H7 (cell line): ENCODE measurements at regions not wholly inside any gene's neighbourhood (a gene's known extent, or its start where the extent isn't known, plus 50 kb on each side); places are given as distances from the start of the nearest gene placed in this dataset.

Experiments used
- DNase-seq: peaks from one replicate; pipeline ENCODE4 v3.0.0; 2012
- H3K27me3 ChIP-seq: 2 replicates; pipeline ENCODE4 v1.6.0; 2011; ENCODE audit warnings: mild to moderate bottlenecking, low read length; ENCODE audit not compliant: control insufficient read depth, insufficient read depth
- H3K36me3 ChIP-seq: replicated peaks from 2 replicates; pipeline ENCODE4 v1.5.1; 2011; ENCODE audit warnings: low read length; ENCODE audit not compliant: control insufficient read depth, insufficient read depth
- H3K4me3 ChIP-seq: 2 replicates; pipeline ENCODE4 v1.5.1; 2011; ENCODE audit warnings: low read depth, mild to moderate bottlenecking, control low read depth, low read length, moderate library complexity; ENCODE audit not compliant: insufficient read depth

GRCh38 chr21:25079053-25079452, 528.2 kb downstream of the MRPL39 start:
- Histone ChIP-seq H3K27me3 (no peaks in the 10 kb centered on the region), H3K36me3 (no peaks in the 10 kb centered on the region), H3K4me3 (no peak overlapping the region)
- DNase-seq, result no peak

DNA sequence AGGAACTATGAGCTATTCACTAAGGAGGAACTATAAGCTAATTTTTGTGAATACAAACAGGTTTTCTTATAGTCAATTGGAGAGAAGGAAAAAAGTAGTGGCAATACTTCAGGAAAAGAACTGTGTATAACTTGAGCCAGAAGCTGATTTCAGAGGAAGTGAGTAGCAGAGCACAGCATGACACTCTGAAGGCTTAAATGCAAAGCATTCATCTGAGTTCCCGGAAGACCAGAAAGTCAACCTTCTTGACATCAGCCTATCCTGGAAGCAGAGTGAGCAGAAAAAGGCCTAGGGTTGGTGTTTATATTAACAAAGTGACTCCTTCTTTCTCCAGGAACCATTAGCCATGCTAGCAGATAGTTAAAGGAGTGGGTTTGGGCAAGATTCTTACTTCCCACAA, 545.2 kb downstream of the MRPL39 start:
- Histone ChIP-seq H3K36me3 (no peaks in the 10 kb centered on the region), H3K4me3 (no peak overlapping the region), H3K27me3 (no peaks in the 10 kb centered on the region)
- DNase-seq, result no peak

DNA sequence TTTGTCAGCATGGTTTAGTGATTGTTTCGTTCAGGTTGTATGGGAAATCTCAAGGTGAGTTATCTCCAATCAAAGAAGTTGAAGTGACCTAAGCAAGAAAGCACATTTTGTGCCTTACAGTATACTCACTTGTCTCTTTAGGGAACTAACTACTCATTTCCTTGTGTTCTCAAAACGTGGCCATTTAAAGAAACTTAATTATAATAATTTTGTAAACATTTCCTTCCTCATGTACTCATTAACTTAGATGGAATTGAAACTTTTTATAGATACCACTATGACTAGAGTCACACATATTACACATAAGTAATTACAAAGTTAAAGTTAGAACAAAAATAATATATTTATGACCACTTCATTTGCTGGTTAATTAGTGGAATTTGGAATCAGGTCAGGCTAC, 552.6 kb downstream of the MRPL39 start:
- Histone ChIP-seq H3K27me3 (no peaks in the 10 kb centered on the region), H3K36me3 (no peaks in the 10 kb centered on the region), H3K4me3 (no peak overlapping the region)
- no peak for DNase-seq

DNA sequence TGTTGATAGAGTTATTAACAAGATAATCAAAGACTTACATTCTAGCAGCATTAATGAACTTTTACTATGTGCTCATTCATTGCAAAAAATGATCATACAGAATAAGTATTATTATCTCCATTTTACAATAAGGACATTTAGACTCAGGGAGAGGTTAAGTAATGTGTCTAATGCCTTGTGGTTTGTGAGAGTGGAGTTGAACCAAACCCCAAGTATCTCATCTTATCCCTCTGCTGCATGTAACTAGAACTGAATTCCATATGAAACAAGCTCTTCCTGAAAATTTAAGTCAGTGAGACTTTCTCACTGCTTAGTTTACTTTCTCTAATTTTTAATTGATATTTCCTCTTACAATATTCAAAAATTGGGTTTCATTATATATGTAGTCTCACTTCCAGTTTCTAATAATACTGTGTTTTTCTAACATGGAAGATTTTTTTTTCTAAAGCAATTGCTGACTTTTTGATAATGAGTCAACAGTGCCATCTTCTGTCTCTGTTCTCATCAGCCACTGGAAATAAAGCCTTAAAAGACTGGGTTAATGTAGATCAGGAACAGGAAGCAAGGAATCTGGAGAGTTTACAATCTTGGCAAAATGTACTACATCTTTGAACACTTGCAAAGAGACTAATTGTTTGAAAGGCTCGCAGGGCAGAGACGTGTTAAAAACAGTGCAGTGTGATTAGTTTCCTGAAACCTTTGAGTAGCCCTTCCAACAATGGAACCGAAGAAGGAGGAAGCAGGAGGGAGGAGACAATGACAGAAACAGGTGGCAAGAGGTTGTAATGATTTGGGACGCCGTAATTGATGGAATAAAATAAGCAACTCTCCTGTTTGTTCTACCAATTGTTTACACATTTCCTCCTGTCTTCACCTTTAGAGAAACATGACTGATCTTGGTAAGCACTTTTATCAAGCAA, 567.6 kb downstream of the MRPL39 start:
- H3K4me3 ChIP-seq, result no peak overlapping the region
- DNase-seq, result no peak
- no peaks in the 10 kb centered on the region for H3K27me3 ChIP-seq
- no peaks in the 10 kb centered on the region for H3K36me3 ChIP-seq

DNA sequence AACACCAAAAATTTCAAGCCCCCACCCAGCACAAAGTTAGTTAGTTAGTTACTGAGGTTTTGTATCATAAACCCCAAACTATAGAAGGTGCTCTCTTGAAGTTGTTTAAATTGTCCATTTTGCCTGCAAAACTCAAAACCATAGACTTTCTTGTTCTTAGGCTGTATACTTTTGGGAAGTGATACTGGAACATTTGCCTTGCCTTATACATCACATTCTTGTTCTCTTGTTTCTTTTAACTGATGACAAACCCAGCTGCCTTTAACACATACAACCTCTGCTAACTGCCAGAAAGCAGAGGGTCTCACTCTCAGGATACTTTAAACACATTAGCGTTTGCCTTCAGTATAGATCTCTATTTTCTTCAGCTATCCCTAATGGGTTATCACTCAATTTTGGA, 570.5 kb downstream of the MRPL39 start:
- H3K4me3 ChIP-seq, result no peak overlapping the region
- no peaks in the 10 kb centered on the region for H3K27me3 ChIP-seq
- H3K36me3 ChIP-seq, result no peaks in the 10 kb centered on the region
- DNase-seq, result no peak

- Histone ChIP-seq H3K27me3 (no peaks in the 10 kb centered on the region), H3K4me3 (no peak overlapping the region), H3K36me3 (no peaks in the 10 kb centered on the region)
- no peak for DNase-seq
Measured at GRCh38 chr21:25031750-25032149, 575.5 kb downstream of the MRPL39 start.

GRCh38 chr21:25029580-25029979, 577.7 kb downstream of the MRPL39 start:
- no peaks in the 10 kb centered on the region for H3K27me3 ChIP-seq
- H3K4me3 ChIP-seq, result no peak overlapping the region

DNA sequence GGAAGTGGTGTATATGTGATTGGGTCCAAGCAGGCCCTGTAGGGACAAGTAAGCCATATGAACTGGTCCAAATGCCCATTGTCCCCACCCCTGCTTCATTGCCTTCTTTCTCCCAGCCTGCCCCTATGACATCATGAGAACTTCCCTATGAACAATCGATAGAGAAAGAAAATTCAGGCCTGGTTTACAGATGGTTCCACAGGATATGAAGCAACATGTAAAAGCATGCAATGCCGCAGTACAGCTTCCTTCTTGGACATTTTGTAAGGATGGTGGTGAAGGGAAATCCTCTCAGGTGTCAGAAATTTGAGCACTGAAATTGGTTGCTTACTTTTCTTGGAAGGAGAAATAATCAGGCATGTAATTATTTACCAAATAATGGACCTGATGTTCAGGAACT, 581.7 kb downstream of the MRPL39 start:
- no peak for DNase-seq
- Histone ChIP-seq H3K27me3 (no peaks in the 10 kb centered on the region), H3K36me3 (no peaks in the 10 kb centered on the region), H3K4me3 (no peak overlapping the region)

More at GRCh38 chr21:25029580-25029979, 577.7 kb downstream of the MRPL39 start:
- H3K36me3 ChIP-seq, result no peaks in the 10 kb centered on the region
- DNase-seq, result no peak

DNA sequence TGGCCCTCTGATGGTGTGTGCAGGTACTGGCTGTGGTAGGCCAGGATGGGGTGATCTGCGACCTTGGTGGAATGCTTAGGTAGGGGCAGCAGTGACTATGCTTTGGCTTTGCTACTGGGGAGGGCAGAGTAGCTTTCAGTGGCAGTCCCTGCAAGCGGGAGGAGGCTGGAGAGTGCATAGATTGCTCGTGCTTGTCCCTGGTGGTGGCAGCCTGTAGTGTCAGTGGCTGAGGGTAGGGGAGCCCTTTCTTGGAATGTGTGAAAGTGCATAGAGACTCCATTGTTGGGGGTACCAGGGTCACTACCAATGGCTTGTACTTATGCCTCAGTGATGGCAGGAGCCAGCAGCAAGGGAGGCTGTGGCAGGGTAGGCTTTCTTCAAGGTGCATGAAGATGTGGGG, 582.6 kb downstream of the MRPL39 start:
- no peaks in the 10 kb centered on the region for H3K36me3 ChIP-seq
- no peaks in the 10 kb centered on the region for H3K27me3 ChIP-seq
- H3K4me3 ChIP-seq, result no peak overlapping the region
- DNase-seq, result no peak

- Histone ChIP-seq H3K36me3 (no peaks in the 10 kb centered on the region), H3K4me3 (no peak overlapping the region), H3K27me3 (no peaks in the 10 kb centered on the region)
- no peak for DNase-seq
Measured at GRCh38 chr21:25005388-25005787, 601.9 kb downstream of the MRPL39 start.

- no peak for DNase-seq
- Histone ChIP-seq H3K36me3 (no peaks in the 10 kb centered on the region), H3K4me3 (no peak overlapping the region), H3K27me3 (no peaks in the 10 kb centered on the region)
Measured at GRCh38 chr21:25002676-25003075, 604.6 kb downstream of the MRPL39 start.

DNA sequence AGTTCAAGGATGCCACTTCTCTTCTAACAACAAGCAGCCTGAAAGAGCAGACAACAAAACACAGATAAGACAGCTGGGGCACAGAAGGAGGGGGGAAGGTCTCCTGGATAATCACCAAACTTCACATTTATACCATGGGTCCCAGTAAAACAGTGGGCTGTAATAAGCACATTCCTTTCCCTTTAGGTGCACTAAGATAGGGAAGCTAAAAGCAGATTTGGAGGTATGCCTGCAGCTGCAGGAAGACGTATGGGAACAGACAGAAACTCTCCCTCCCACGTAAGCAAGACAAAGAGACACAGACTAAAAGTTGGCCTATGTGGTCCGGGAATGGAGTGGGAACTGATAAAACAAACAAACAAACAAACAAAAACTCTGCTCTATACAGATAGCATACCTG, 612.1 kb downstream of the MRPL39 start:
- H3K4me3 ChIP-seq, result no peak overlapping the region
- no peaks in the 10 kb centered on the region for H3K36me3 ChIP-seq
- DNase-seq, result no peak
- H3K27me3 ChIP-seq, result no peaks in the 10 kb centered on the region

DNA sequence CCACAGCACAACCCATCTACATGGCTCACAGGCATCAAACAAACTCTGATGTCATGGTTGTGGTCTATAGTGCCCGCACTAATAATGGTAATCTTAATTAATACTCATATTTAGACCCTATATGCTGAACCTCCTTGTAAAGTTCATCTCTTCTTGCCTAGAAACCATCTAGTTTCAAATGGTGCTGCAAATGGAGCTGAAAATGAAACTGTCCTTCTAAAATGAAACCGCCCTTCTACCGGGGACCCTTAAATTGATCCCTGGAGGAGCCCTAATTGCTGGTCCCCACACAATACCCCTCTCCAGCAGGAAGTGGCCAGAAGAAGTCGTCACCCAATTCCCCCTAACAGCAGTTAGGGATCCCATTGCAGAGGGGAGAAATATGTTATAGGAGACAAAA, 612.6 kb downstream of the MRPL39 start:
- no peak overlapping the region for H3K4me3 ChIP-seq
- H3K36me3 ChIP-seq, result no peaks in the 10 kb centered on the region
- no peak for DNase-seq
- no peaks in the 10 kb centered on the region for H3K27me3 ChIP-seq

DNA sequence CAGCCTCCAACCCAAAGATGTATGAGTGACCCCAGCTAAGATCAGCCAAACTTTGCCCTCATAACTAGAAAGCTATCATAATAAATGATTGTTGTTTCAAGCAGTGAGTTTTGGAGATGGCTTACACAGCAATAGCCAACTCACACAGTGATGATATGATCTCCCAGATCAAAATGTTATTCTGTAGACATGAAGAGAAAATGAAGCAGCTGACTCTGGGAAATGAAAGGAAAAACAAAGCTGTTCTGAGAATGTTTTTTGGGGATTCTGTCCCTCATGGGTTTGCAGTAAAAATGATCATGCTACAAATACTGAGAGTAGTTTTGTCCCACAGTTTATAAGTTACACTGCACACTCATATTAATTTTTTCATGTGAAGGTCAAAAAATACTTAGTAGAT, 617.8 kb downstream of the MRPL39 start:
- Histone ChIP-seq H3K36me3 (no peaks in the 10 kb centered on the region), H3K4me3 (no peak overlapping the region), H3K27me3 (no peaks in the 10 kb centered on the region)
- no peak for DNase-seq

- no peak for DNase-seq
- Histone ChIP-seq H3K36me3 (no peaks in the 10 kb centered on the region), H3K4me3 (no peak overlapping the region), H3K27me3 (no peaks in the 10 kb centered on the region)
Measured at GRCh38 chr21:24988941-24989340, 618.3 kb downstream of the MRPL39 start.
